ENCODE measurements at regions not wholly inside any gene's neighbourhood (a gene's known extent, or its start where the extent isn't known, plus 50 kb on each side); places are given as distances from the start of the nearest gene placed in this dataset.

- no peak overlapping the region for H3K23ac ChIP-seq (ENCODE audit: insufficient read length)
- TF ChIP-seq SP2 (IDR thresholded peaks at IDR 0.05; ENCODE audit: low read length), result no peak
- TF ChIP-seq CTCF (IDR thresholded peaks at IDR 0.05; ENCODE audit: control extremely low read depth in 1 of 3, insufficient read depth in 1 of 3, low read depth in 1 of 3, low read length in 3 of 3), result peak; percentile 69 to 94 (median 85)
- no peak for TF ChIP-seq CHD1 (IDR thresholded peaks at IDR 0.05; ENCODE audit: low read depth, low read length)
- peak; percentile 88 to 93 for TF ChIP-seq RAD21 (IDR thresholded peaks at IDR 0.05 in 1 of 2, conservative IDR thresholded peaks at IDR 0.05 in 1 of 2; ENCODE audit: low read depth in 2 of 2, low read length in 2 of 2)
- no peak for TF ChIP-seq RBBP5 (IDR thresholded peaks at IDR 0.05; ENCODE audit: borderline replicate concordance, low read depth, low read length)
- TF ChIP-seq CREB1 (IDR thresholded peaks at IDR 0.05), result no peak
- no peak for TF ChIP-seq RXRA (IDR thresholded peaks at IDR 0.05; ENCODE audit: insufficient read depth, low read depth, low read length)
- TF ChIP-seq EZH2 (IDR thresholded peaks at IDR 0.05; ENCODE audit: low read depth, low read length, severe bottlenecking), result no peak
- TF ChIP-seq E2F6 (IDR thresholded peaks at IDR 0.05), result no peak
- H4K20me1 ChIP-seq (replicated peaks in 1 of 2; ENCODE audit: control insufficient read depth in 1 of 2, insufficient read depth in 2 of 2, low read length in 2 of 2), result no peaks in the 10 kb centered on the region
- H3K4me3 ChIP-seq (ENCODE audit: extremely low read depth in 1 of 4, insufficient read depth in 2 of 4, low read depth in 3 of 4, low read length in 4 of 4), result no peak overlapping the region
- no peaks in the 10 kb centered on the region for H3K79me2 ChIP-seq (ENCODE audit: control insufficient read depth in 1 of 2, insufficient read depth in 2 of 2, low read length in 2 of 2)
- no peak overlapping the region for H3K27ac ChIP-seq (ENCODE audit: low read depth, low read length)
- no peak overlapping the region for H3K9ac ChIP-seq (replicated peaks in 1 of 4; ENCODE audit: extremely low read depth in 1 of 4, low read depth in 3 of 4, low read length in 3 of 4)
- no peaks in the 10 kb centered on the region for H3K79me1 ChIP-seq (ENCODE audit: low read depth, low read length)
- no peaks in the 10 kb centered on the region for H3K27me3 ChIP-seq (replicated peaks in 1 of 4; ENCODE audit: control insufficient read depth in 3 of 4, extremely low read depth in 1 of 4, insufficient read depth in 3 of 4, low read length in 3 of 4)
- H3K4me2 ChIP-seq (ENCODE audit: insufficient read depth in 1 of 2, low read depth in 2 of 2, low read length in 2 of 2), result no peak overlapping the region
- H2BK15ac ChIP-seq (ENCODE audit: low read length), result no peak overlapping the region
- no peak overlapping the region for H2BK120ac ChIP-seq (replicated peaks; ENCODE audit: low read depth, low read length)
- H4K8ac ChIP-seq (ENCODE audit: extremely low read depth, insufficient read depth, low read length), result no peak overlapping the region
- WGBS, 2 experiments (ENCODE audit: extremely low coverage in 1 of 2, insufficient coverage in 1 of 2, insufficient read length in 1 of 2, insufficient replicate concordance in 2 of 2, low coverage in 1 of 2, low lambda C conversion rate in 2 of 2, missing lambda C conversion rate in 1 of 2), result 34% methylated on average over 5 of the region's 5 CpGs; no CpG with 5 or more reads in 1 of the 2 experiments
- no peak overlapping the region for H2BK5ac ChIP-seq (ENCODE audit: low read depth, low read length)
- H3K23me2 ChIP-seq (ENCODE audit: low read depth, low read length), result no peaks in the 10 kb centered on the region
- peaks cover 0 to 3% (median 0%) of the 10 kb centered on the region in 4 experiments; a peak in 1 of 7 replicates for H3K4me1 ChIP-seq (replicated peaks in 1 of 4; ENCODE audit: control insufficient read depth in 3 of 4, insufficient read depth in 4 of 4, low read length in 3 of 4)
- H2AK5ac ChIP-seq (ENCODE audit: low read depth, low read length), result no peak overlapping the region
- no peak overlapping the region for H2BK20ac ChIP-seq (ENCODE audit: low read length)
- H3K18ac ChIP-seq (ENCODE audit: extremely low read depth, low read length), result no peak overlapping the region
- no peak overlapping the region for H4K91ac ChIP-seq (replicated peaks; ENCODE audit: insufficient read length, low read length)
- H3K9me3 ChIP-seq (ENCODE audit: insufficient read depth in 2 of 2, low read depth in 1 of 2, low read length in 1 of 2), result peaks cover 0 to 5% of the 10 kb centered on the region in 2 experiments; a peak in 1 of 4 replicates
- no peaks in the 10 kb centered on the region for H3K36me3 ChIP-seq (ENCODE audit: control insufficient read depth in 2 of 4, insufficient read depth in 4 of 4, low read length in 3 of 4)
- H2AFZ ChIP-seq (ENCODE audit: low read length), result 0 out of 2 replicates have a peak overlapping the region, but pooled peaks have one; percentile 49
- H2BK12ac ChIP-seq (ENCODE audit: low read depth, low read length), result no peak overlapping the region
- no peak overlapping the region for H3K4ac ChIP-seq (replicated peaks; ENCODE audit: insufficient read length, low read depth, low read length)
- peak; percentile 74 for FAIRE-seq
- no peak overlapping the region for H4K5ac ChIP-seq (ENCODE audit: insufficient read length, low read depth, low read length)
- ChIA-PET POLR2A (ENCODE audit: partially characterized antibody) (no interaction called here), CTCF (ENCODE audit: partially characterized antibody) (interaction anchor here (0.8 to 2.8 kb wide), 21 partner anchors 10 to 261 kb away, joined by 3 to 23 read pairs (median 4); no protein-coding TSS in a partner anchor)
- DNase-seq (ENCODE audit: low read depth in 1 of 2, low spot score in 2 of 2), result peak in 1 of 2 experiments; percentile 63
- no peak overlapping the region for H3K56ac ChIP-seq (replicated peaks; ENCODE audit: insufficient read length, low read depth, low read length)
- H3K14ac ChIP-seq (ENCODE audit: insufficient read length), result no peak overlapping the region
Measured at GRCh38 chr2:122191331-122191730, 435.9 kb downstream of the TSN start.
